Suppressor macrophage treated with lipopolysaccharide for 4 hours (primary cell): ENCODE measurements at regions not wholly inside any gene's neighbourhood (a gene's known extent, or its start where the extent isn't known, plus 50 kb on each side); places are given as distances from the start of the nearest gene placed in this dataset.
"Not testable (repeated sequence)": the region's sequence is repeated elsewhere in the genome, so short reads cannot be mapped to it uniquely, and the experiment has no call there.

Source experiments
- DNase-seq: peaks from one replicate; pipeline ENCODE4 v3.0.0-alpha.2; 2020

- DNase-seq: not testable (repeated sequence)
These were observed 188.0 kb downstream of the MMUT start for GRCh38 chr6:49274809-49275769.

GRCh38 chr6:49269190-49269589, 193.9 kb downstream of the MMUT start:
- no peak for DNase-seq

GRCh38 chr6:49264909-49265308, 198.1 kb downstream of the MMUT start:
- no peak for DNase-seq

GRCh38 chr6:49264496-49264895, 198.6 kb downstream of the MMUT start:
- DNase-seq: no peak

GRCh38 chr6:49257549-49257948, 205.5 kb downstream of the MMUT start:
- no peak for DNase-seq

GRCh38 chr6:49255335-49255734, 207.7 kb downstream of the MMUT start:
- no peak for DNase-seq

GRCh38 chr6:49252901-49253300, 210.2 kb downstream of the MMUT start:
- DNase-seq: no peak

- DNase-seq: no peak
These were observed 229.6 kb downstream of the MMUT start for GRCh38 chr6:49233483-49233882.

GRCh38 chr6:49225471-49225870, 237.6 kb downstream of the MMUT start:
- no peak for DNase-seq

GRCh38 chr6:49220293-49220692, 242.8 kb downstream of the MMUT start:
- no peak for DNase-seq

GRCh38 chr6:49205526-49205925, 257.5 kb downstream of the MMUT start:
- no peak for DNase-seq

GRCh38 chr6:49202924-49203536, 260.0 kb downstream of the MMUT start:
- DNase-seq: no peak

- DNase-seq: no peak
These were observed 265.0 kb downstream of the MMUT start for GRCh38 chr6:49198015-49198414.

GRCh38 chr6:49162379-49162778, 300.7 kb downstream of the MMUT start:
- DNase-seq: not testable (repeated sequence)

- DNase-seq: no peak
These were observed 307.7 kb downstream of the MMUT start for GRCh38 chr6:49155316-49155715.

- no peak for DNase-seq
These were observed 311.1 kb downstream of the MMUT start for GRCh38 chr6:49151957-49152356.

GRCh38 chr6:49151461-49151860, 311.6 kb downstream of the MMUT start:
- no peak for DNase-seq

- no peak for DNase-seq
These were observed 312.0 kb downstream of the MMUT start for GRCh38 chr6:49151033-49151432.

GRCh38 chr6:49145280-49145679, 317.8 kb downstream of the MMUT start:
- DNase-seq: no peak

GRCh38 chr6:49142421-49143151, 320.5 kb downstream of the MMUT start:
- DNase-seq: no peak

GRCh38 chr6:49121970-49122369, 341.1 kb downstream of the MMUT start:
- DNase-seq: no peak

GRCh38 chr6:49118478-49118877, 344.6 kb downstream of the MMUT start:
- no peak for DNase-seq

- no peak for DNase-seq
These were observed 352.1 kb downstream of the MMUT start for GRCh38 chr6:49110916-49111315.

- DNase-seq: not testable (repeated sequence)
These were observed 365.4 kb downstream of the MMUT start for GRCh38 chr6:49097664-49098063.
